Pancreas (tissue), 10 donors: ENCODE measurements at regions not wholly inside any gene's neighbourhood (a gene's known extent, or its start where the extent isn't known, plus 50 kb on each side); places are given as distances from the start of the nearest gene placed in this dataset.

Source experiments
- ATAC-seq, 4 donors: fragments of 200-7000 bp; cut with Tn5 transposase; one replicate each; pipeline versions ENCODE4 v1.8.0 to v1.9.1; 2020; ENCODE audit warnings: mild to moderate bottlenecking in 4 of 4, moderate library complexity in 4 of 4
- DNase-seq, 6 donors: peaks; one replicate each; pipeline ENCODE4 v3.0.0-alpha.2; 2020
- FAIRE-seq: peaks from 2 replicates; lab custom pipeline; 2012; peaks lifted over from hg19 to GRCh38; lab: Jason Lieb, UNC
- H3K27ac ChIP-seq, 4 donors: fragments of 200-600 bp; sonication (generic); 1 replicate in 3 of 4; 2 replicates in 1 of 4; pipeline versions ENCODE4 v1.5.0 to v1.8.0; 2020
- H3K27me3 ChIP-seq, 4 donors: fragments of 200-600 bp; one replicate each; pipeline ENCODE4 v1.8.0; 2021
- H3K36me3 ChIP-seq, 3 donors: fragments of 200-600 bp; sonication (generic) in 1 of 3; one replicate each; pipeline versions ENCODE4 v1.5.0 to v1.8.0; 2020 to 2021
- H3K4me1 ChIP-seq, 3 donors: fragments of 200-600 bp; one replicate each; pipeline ENCODE4 v1.8.0; 2021
- H3K4me3 ChIP-seq, 4 donors: fragments of 200-600 bp; sonication (generic) in 2 of 4; one replicate each; pipeline versions ENCODE4 v1.5.0 to v1.8.0; 2020 to 2021
- H3K9me3 ChIP-seq, 4 donors: fragments of 200-600 bp; one replicate each; pipeline ENCODE4 v1.8.0; 2021
- WGBS, 2 donors: extraction: QIAGEN DNeasy Blood & Tissue Kit; methylation state at CpG; one replicate each; pipeline ENCODE4 v1.1.7; 2013; 5-methylcytosine and 5-hydroxymethylcytosine counted together
- intact Hi-C, 3 donors: fragments of 100-400 bp; cut with DNase I; formaldehyde crosslinking; loops; one replicate each; pipeline versions ENCODE4 v1.11.1 to v1.14.2; 2022
- TF ChIP-seq, protein P1 (sequence below), 4 donors: fragments of 200-600 bp; sonication (generic) in 3 of 4; IDR thresholded peaks; one replicate each; pipeline versions ENCODE4 v1.5.0 to v1.8.0; 2021; ENCODE audit warnings: antibody characterized with exemption in 4 of 4
- donor health status: healthy with polysubstance abuse.
- donor health status: DM: no; HTN: no; CAD: no; lungs with moderate emphysema.
- donor health status: DM: no; HTN: no; CAD: no.
- donor health status: control.
- donor health status: control.
- donor health status: Bipolar disorder and iron deficiency.
- donor health status: DM: yes; HTN: yes; CAD: no.
- donor health status: DM: no; HTN: no; CAD: no.
- donor health status: DM: no; HTN: no; CAD: no.
- donor health status: DM: yes; HTN: yes; CAD: no.

DNA sequence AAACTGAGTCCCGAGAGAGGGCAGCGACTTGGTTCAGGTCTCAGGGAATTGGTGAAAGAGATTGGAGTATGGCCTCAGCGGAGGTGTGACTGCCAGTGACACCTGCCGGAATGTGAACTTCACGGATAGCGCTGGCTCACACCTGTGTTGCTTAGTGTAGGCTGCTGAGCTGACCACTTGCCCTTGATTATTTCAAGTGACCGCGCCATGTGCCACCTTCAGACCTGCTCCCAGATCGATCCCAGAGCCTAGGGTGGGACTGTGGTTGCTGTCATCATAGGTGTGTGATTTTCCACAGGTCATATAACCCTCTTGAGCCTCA is 134.8 kb downstream of the GLI2 start:
- DNase-seq (peak in 1 of 6 donors; percentile 10), FAIRE-seq (no peak), ATAC-seq (no peak)
- Histone ChIP-seq H3K4me1 (no peaks in the 10 kb centered on the region), H3K4me3 (no peak overlapping the region), H3K36me3 (no peaks in the 10 kb centered on the region), H3K27ac (no peak overlapping the region), H3K27me3 (no peaks in the 10 kb centered on the region), H3K9me3 (no peaks in the 10 kb centered on the region)
- WGBS, 2 donors, result 87 to 91% methylated on average over 9 of the region's 9 CpGs
- TF ChIP-seq, protein P1, sequence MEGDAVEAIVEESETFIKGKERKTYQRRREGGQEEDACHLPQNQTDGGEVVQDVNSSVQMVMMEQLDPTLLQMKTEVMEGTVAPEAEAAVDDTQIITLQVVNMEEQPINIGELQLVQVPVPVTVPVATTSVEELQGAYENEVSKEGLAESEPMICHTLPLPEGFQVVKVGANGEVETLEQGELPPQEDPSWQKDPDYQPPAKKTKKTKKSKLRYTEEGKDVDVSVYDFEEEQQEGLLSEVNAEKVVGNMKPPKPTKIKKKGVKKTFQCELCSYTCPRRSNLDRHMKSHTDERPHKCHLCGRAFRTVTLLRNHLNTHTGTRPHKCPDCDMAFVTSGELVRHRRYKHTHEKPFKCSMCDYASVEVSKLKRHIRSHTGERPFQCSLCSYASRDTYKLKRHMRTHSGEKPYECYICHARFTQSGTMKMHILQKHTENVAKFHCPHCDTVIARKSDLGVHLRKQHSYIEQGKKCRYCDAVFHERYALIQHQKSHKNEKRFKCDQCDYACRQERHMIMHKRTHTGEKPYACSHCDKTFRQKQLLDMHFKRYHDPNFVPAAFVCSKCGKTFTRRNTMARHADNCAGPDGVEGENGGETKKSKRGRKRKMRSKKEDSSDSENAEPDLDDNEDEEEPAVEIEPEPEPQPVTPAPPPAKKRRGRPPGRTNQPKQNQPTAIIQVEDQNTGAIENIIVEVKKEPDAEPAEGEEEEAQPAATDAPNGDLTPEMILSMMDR (IDR thresholded peaks at IDR 0.05), result no peak
- intact Hi-C loops, result no loop called here

DNA sequence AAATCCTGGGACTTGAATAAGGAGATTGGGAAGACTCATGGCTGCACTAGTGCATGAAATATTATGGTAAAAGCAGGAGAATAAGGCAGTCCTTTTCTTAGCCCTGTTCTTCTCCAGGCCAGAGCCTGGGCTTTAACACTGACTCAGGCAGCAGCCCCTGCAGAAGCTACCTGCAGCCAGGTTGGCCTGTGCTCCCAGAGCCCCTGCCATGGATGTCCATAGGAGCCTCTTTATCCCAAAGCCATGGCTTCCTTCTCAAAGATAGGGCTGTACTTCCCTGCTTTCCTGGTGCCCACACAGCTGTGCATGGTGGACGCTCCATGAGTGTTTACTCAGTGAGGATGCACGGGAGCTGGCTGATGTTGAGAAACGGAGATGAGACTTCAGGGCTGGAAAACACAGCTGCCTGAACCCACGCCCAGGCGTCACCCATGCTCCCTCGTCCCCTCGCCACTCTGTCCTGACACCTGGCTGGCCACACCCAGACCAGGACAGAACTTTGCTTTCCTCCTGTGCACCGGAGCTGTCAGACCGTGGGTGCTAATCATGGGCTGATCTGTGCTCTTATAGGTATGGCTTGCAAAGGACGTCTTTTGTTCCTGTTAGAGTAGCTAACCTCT is 135.5 kb downstream of the GLI2 start:
- FAIRE-seq (no peak), DNase-seq (peak in 1 of 6 donors; percentile 24), ATAC-seq (no peak)
- no peaks in the 10 kb centered on the region for H3K9me3 ChIP-seq
- H3K36me3 ChIP-seq, result no peaks in the 10 kb centered on the region
- 82 to 89% methylated on average over 10 of the region's 10 CpGs for WGBS, 2 donors
- no peak overlapping the region for H3K27ac ChIP-seq
- no peaks in the 10 kb centered on the region for H3K4me1 ChIP-seq
- intact Hi-C loops, result no loop called here
- TF ChIP-seq, protein P1 (IDR thresholded peaks at IDR 0.05), result no peak
- H3K27me3 ChIP-seq, result no peaks in the 10 kb centered on the region
- H3K4me3 ChIP-seq, result no peak overlapping the region

DNA sequence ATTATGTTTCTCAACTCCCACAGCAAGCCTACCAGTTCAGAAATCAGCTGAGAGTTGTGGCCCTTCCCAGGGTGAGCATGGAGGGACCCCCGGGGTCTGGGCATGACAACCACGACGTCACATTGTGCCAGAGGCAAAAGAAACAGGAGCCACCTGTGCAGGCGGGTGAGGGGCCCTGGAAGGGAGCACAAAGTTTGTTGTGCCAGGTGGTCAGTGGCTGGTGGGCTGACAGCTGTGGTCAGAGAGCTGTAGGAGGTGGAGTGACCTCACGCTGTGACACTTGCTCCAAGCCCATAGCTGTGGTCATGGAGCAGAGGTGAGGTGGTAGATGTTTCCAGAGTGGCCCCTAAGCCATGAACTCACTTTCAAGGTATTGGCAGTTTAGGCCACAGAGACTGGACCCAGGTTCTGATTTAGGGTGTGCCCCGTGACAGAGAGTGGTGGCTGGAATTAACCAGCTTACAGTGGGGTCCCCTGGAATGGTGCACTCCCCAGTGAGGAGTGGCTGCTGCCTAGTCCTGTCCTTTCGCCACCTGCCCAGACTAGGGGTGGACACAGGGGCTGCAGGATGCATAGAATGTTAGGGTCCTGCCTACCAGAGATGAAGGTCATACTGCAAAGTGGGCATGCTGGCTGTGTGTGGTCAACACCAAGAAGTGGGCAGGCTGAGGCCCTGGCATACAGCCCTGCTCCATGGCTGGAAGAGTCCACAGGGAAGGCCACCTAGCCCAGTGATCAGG is 136.4 kb downstream of the GLI2 start:
- DNase-seq, result peak in 2 of 6 donors; percentile 15 to 34
- no peak for ATAC-seq
- H3K4me3 ChIP-seq, result no peak overlapping the region
- no peak overlapping the region for H3K27ac ChIP-seq
- H3K36me3 ChIP-seq, result no peaks in the 10 kb centered on the region
- no peaks in the 10 kb centered on the region for H3K4me1 ChIP-seq
- intact Hi-C loops, result no loop called here
- FAIRE-seq, result no peak
- H3K27me3 ChIP-seq, result no peaks in the 10 kb centered on the region
- WGBS, 2 donors, result 72 to 78% methylated on average over 7 of the region's 7 CpGs
- H3K9me3 ChIP-seq, result no peaks in the 10 kb centered on the region
- TF ChIP-seq, protein P1 (IDR thresholded peaks at IDR 0.05), result no peak

DNA sequence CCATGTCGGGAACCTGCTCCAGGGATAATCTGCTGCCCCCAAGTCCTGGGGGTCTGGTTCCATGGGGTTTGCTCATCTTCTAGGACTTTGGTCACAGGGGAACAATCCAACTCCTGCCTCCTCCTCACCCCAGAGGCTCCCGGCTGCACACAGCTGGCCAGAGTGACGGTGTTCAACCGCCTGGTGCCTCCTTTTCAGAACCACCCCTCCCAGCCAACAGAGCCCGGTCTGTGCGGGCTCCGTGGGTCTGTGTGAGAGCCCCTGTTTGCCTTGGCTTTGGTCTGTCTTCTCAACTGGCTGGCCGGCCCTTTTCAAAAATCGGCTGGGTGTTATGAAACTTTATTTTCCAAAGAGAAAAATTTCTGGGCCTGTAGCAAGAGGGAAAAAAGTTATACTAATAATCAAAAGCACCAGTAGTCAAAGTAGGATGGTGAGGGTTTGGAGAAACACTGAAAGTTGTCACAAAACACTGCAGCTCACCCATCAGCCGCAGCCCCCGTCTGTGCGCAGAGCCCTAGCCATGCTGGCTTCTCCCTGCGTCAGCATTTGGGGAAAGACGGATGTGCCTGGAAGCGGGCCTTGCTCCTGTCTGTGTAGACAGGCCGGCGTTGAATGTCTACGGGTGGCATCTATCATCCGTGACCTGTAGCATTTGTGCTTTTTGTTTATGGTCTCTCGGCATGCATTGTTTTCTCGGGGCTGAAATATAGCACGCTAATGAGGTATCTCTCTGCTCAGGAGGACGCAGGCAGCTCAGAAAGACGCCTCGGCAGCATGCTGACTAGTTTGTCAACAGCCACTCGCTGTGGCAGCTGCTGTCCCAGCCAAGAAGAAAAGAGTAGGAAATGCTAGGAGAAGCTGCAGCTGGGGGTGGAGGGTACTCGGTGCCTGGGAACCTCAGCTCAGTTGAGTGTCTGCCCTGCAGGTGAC is 138.6 kb downstream of the GLI2 start:
- H3K9me3 ChIP-seq, result no peaks in the 10 kb centered on the region
- no peaks in the 10 kb centered on the region for H3K27me3 ChIP-seq
- no peak overlapping the region for H3K27ac ChIP-seq
- ATAC-seq (no peak), DNase-seq (peak in 1 of 6 donors; percentile 43), FAIRE-seq (no peak)
- no peaks in the 10 kb centered on the region for H3K36me3 ChIP-seq
- intact Hi-C loops, result no loop called here
- TF ChIP-seq, protein P1 (IDR thresholded peaks at IDR 0.05), result no peak
- H3K4me3 ChIP-seq, result no peak overlapping the region
- 84 to 87% methylated on average over 27 of the region's 27 CpGs for WGBS, 2 donors
- H3K4me1 ChIP-seq, result no peaks in the 10 kb centered on the region
